Iris pigment epithelial cell (primary cell): ENCODE measurements at regions not wholly inside any gene's neighbourhood (a gene's known extent, or its start where the extent isn't known, plus 50 kb on each side); places are given as distances from the start of the nearest gene placed in this dataset.

ENCODE experiments used
- DNase-seq: peaks from one replicate; pipeline ENCODE4 v3.0.0-alpha.2; 2011; ENCODE audit warnings: low read depth

DNA sequence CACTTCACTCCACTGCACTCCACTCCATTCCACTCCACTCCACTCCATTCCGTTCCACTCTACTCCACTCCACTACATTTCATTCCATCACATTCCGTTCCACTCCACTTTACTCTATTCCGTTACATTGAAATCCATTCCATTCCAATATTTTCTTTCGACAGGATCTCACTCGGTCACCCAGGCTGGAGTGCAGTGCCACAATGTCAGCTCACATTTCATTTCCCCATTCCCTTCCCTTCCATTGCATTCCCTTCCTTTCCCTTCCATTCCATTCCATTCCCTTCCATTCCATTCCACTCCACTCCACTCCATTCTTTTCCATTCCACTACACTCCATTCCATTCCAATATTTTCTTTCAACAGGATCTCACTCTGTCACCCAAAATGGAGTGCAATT, 1407.6 kb upstream of the USP9Y start:
- no peak for DNase-seq

DNA sequence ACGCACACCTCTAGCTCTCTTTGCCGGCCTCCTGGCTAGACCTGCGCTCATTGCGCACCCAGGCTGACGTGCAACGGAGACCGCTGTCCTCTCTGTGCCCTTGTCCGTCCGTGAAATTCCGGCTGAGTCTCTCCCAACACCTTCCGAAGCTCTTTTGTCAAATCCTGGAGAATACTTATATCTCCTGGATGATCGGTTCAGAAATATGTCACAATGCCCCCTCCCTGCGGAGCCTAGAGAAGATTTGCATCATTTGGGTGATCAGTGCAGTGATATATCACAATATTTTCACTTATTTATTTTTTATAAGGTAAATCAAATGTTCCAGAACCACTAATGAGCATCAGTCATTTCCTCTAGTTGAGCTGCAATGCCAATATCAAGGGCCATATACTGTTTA, 1366.9 kb upstream of the USP9Y start:
- peak; percentile 10 for DNase-seq
